ENCODE measurements at regions not wholly inside any gene's neighbourhood (a gene's known extent, or its start where the extent isn't known, plus 50 kb on each side); places are given as distances from the start of the nearest gene placed in this dataset.

GRCh38 chr16:9541723-9542122 lies 450.3 kb downstream of the HAPSTR1 start:
- ATAC-seq (ENCODE audit: insufficient read depth, low read depth) (no peak), DNase-seq (no peak)
- Histone ChIP-seq H3K9me3 (ENCODE audit: insufficient read depth, low read length, severe bottlenecking) (no peaks in the 10 kb centered on the region), H3K4me1 (ENCODE audit: insufficient read depth, low read length) (no peaks in the 10 kb centered on the region), H3K27me3 (ENCODE audit: insufficient read depth, low read length, poor library complexity) (no peaks in the 10 kb centered on the region), H3K36me3 (ENCODE audit: insufficient read depth, low read length) (no peaks in the 10 kb centered on the region), H3K4me3 (ENCODE audit: low read depth in 1 of 2, low read length in 2 of 2) (no peak overlapping the region), H3K79me2 (ENCODE audit: insufficient read depth, low read length) (no peaks in the 10 kb centered on the region), H3K27ac (ENCODE audit: low read length) (no peak overlapping the region), H3K4me2 (ENCODE audit: insufficient read depth, low read length) (no peak overlapping the region), H4K20me1 (ENCODE audit: insufficient read depth, low read length) (no peaks in the 10 kb centered on the region), H3K9ac (ENCODE audit: low read depth, low read length) (no peak overlapping the region), H2AFZ (ENCODE audit: low read depth, low read length) (no peak overlapping the region)
- TF ChIP-seq EZH2 (IDR thresholded peaks at IDR 0.05; ENCODE audit: borderline replicate concordance, low read depth, low read length, severe bottlenecking) (no peak), CTCF (IDR thresholded peaks at IDR 0.05; ENCODE audit: borderline replicate concordance, extremely low read depth, low read length, poor library complexity, severe bottlenecking) (no peak)

GRCh38 chr16:9542165-9542755 lies 450.8 kb downstream of the HAPSTR1 start:
- no peak for DNase-seq
- no peak overlapping the region for H3K4me2 ChIP-seq (ENCODE audit: insufficient read depth, low read length)
- H3K79me2 ChIP-seq (ENCODE audit: insufficient read depth, low read length) = no peaks in the 10 kb centered on the region
- H2AFZ ChIP-seq (ENCODE audit: low read depth, low read length) = no peak overlapping the region
- no peak for ATAC-seq (ENCODE audit: insufficient read depth, low read depth)
- TF ChIP-seq EZH2 (IDR thresholded peaks at IDR 0.05; ENCODE audit: borderline replicate concordance, low read depth, low read length, severe bottlenecking) = no peak
- TF ChIP-seq CTCF (IDR thresholded peaks at IDR 0.05; ENCODE audit: borderline replicate concordance, extremely low read depth, low read length, poor library complexity, severe bottlenecking) = no peak
- H3K9ac ChIP-seq (ENCODE audit: low read depth, low read length) = no peak overlapping the region
- no peaks in the 10 kb centered on the region for H4K20me1 ChIP-seq (ENCODE audit: insufficient read depth, low read length)
- no peaks in the 10 kb centered on the region for H3K4me1 ChIP-seq (ENCODE audit: insufficient read depth, low read length)
- H3K36me3 ChIP-seq (ENCODE audit: insufficient read depth, low read length) = no peaks in the 10 kb centered on the region
- no peaks in the 10 kb centered on the region for H3K27me3 ChIP-seq (ENCODE audit: insufficient read depth, low read length, poor library complexity)
- no peak overlapping the region for H3K4me3 ChIP-seq (ENCODE audit: low read depth in 1 of 2, low read length in 2 of 2)
- no peaks in the 10 kb centered on the region for H3K9me3 ChIP-seq (ENCODE audit: insufficient read depth, low read length, severe bottlenecking)
- no peak overlapping the region for H3K27ac ChIP-seq (ENCODE audit: low read length)

GRCh38 chr16:9545522-9546437 lies 454.3 kb downstream of the HAPSTR1 start:
- Histone ChIP-seq H3K27ac (ENCODE audit: low read length) (no peak overlapping the region), H3K36me3 (ENCODE audit: insufficient read depth, low read length) (no peaks in the 10 kb centered on the region), H3K9me3 (ENCODE audit: insufficient read depth, low read length, severe bottlenecking) (no peaks in the 10 kb centered on the region), H3K9ac (ENCODE audit: low read depth, low read length) (no peak overlapping the region), H3K79me2 (ENCODE audit: insufficient read depth, low read length) (no peaks in the 10 kb centered on the region), H2AFZ (ENCODE audit: low read depth, low read length) (no peak overlapping the region), H4K20me1 (ENCODE audit: insufficient read depth, low read length) (no peaks in the 10 kb centered on the region), H3K4me1 (ENCODE audit: insufficient read depth, low read length) (no peaks in the 10 kb centered on the region), H3K4me2 (ENCODE audit: insufficient read depth, low read length) (no peak overlapping the region), H3K4me3 (ENCODE audit: low read depth in 1 of 2, low read length in 2 of 2) (no peak overlapping the region), H3K27me3 (ENCODE audit: insufficient read depth, low read length, poor library complexity) (no peaks in the 10 kb centered on the region)
- DNase-seq (no peak), ATAC-seq (ENCODE audit: insufficient read depth, low read depth) (no peak)
- TF ChIP-seq EZH2 (IDR thresholded peaks at IDR 0.05; ENCODE audit: borderline replicate concordance, low read depth, low read length, severe bottlenecking) = no peak

GRCh38 chr16:9546438-9546786 lies 455.0 kb downstream of the HAPSTR1 start:
- Histone ChIP-seq H3K9me3 (ENCODE audit: insufficient read depth, low read length, severe bottlenecking) (no peaks in the 10 kb centered on the region), H2AFZ (ENCODE audit: low read depth, low read length) (no peak overlapping the region), H3K4me2 (ENCODE audit: insufficient read depth, low read length) (no peak overlapping the region), H3K79me2 (ENCODE audit: insufficient read depth, low read length) (no peaks in the 10 kb centered on the region), H4K20me1 (ENCODE audit: insufficient read depth, low read length) (no peaks in the 10 kb centered on the region), H3K27me3 (ENCODE audit: insufficient read depth, low read length, poor library complexity) (no peaks in the 10 kb centered on the region), H3K27ac (ENCODE audit: low read length) (no peak overlapping the region), H3K9ac (ENCODE audit: low read depth, low read length) (no peak overlapping the region), H3K36me3 (ENCODE audit: insufficient read depth, low read length) (no peaks in the 10 kb centered on the region), H3K4me3 (ENCODE audit: low read depth in 1 of 2, low read length in 2 of 2) (no peak overlapping the region), H3K4me1 (ENCODE audit: insufficient read depth, low read length) (no peaks in the 10 kb centered on the region)
- no peak for DNase-seq
- ATAC-seq (ENCODE audit: insufficient read depth, low read depth) = no peak
- TF ChIP-seq CTCF (IDR thresholded peaks at IDR 0.05; ENCODE audit: borderline replicate concordance, extremely low read depth, low read length, poor library complexity, severe bottlenecking) (no peak), EZH2 (IDR thresholded peaks at IDR 0.05; ENCODE audit: borderline replicate concordance, low read depth, low read length, severe bottlenecking) (no peak)

Data from DND-41 (cell line).